ENCODE measurements at regions not wholly inside any gene's neighbourhood (a gene's known extent, or its start where the extent isn't known, plus 50 kb on each side); places are given as distances from the start of the nearest gene placed in this dataset.

DNA sequence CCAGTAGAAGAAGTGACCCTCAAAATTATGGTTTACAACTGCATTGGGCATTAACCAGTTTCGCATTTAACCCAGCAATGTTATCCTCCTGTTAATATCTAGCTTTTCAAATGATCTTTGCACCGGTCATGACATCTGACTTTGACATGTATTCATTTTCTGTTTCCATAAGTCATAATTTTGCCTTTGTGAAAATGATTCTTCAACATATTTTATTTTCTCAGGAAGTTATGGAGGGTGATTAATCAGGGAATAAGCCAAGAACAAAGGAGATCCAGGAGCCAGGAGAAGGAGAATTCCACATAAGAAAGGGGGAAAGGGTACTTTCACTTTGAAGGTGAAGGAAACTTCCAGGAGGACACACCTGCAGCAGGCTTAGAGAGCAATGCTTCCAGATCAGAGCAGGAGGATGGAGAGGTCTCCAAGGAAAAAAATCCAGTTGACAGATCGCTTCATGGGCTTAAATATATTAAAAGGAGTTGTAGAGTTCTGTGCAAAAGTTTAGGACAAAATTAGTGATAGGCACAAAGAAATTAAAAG lies 92.1 kb upstream of the FAM3C start:
- no peak for DNase-seq

DNA sequence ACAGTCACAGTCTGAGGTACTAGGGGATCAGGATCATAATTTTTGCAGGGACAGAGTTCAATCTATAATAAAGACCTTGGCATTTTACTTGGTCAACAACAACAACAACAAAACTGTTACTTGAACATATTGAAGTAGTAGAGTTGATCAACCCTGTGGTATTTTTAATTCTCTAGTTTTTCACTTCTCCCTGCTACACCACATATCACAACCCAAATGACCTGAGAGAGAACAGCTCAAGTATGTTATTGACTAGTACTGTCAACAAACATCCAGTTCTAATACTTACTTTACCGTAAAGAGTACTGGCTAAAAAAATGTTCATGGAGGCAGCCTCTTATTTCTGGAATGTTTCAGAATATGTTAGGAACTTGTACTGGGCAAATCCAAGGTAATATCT lies 90.5 kb upstream of the FAM3C start:
- no peak for DNase-seq

DNA sequence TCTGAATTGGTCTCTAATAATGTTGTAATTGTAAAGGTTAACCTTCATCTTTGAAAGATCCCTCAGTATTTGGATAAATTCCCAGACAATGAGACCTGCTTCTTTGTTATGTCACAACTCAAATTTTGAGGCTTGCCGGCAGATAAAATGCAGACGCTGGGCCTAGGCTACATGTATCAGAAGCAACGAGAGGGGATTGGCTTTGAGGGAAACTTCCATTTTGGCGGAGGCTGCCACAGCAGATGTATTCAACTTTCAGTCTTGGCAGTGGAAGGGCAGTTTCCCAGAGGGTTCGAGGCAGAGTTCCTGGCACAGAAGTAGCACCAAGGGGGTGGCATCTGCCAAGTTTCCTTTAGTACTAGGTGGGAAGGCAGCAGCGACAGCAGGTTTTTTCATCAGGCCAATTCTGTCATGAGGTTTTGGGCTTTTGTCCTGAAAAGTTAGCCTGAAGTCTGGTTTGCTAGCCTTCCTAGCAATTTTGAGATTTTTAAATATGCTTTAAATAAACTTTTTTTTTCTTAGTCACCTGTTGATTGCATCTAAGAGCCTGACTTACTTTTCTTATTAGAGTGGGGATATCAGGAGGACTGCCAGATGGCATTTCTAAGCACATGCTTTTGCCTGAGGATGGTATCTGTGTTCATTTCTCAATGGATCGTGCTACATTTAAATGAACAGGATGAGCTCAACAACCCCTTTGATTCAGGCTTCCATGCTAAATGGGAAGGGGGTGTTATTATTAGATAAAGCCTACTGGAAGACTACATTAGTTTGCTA lies 89.5 kb upstream of the FAM3C start:
- no peak for DNase-seq

DNA sequence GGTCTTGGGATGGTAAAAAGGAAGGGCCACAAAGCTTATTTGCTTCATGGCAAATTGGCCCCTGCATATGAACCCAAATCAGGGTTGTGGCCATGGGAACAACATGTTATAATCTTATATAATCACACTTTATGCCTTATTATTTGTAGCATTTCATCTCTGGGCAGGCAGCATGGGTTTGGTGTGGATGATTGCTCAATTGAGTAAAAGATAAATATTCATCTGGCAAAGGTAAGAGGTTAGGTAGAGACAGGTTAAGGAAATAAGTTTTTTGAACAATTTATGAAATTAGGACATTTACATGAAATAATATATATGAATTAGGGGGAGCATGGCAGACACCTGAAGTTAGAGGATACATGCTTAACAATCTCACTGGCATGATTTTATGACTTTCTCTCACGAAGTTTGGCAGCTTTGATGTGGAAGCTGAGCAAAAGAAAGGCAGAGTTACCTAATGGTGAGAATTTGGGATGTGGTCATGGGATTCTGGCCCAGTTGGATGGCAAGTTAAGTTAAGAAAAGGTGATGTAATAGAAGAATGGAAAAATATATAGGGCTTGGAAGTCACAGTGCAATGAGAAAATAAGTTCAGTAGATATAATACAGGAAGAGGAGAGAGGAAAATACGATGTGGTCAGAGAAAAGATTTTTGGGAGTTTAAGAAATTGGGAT lies 88.1 kb upstream of the FAM3C start:
- no peak for DNase-seq

DNA sequence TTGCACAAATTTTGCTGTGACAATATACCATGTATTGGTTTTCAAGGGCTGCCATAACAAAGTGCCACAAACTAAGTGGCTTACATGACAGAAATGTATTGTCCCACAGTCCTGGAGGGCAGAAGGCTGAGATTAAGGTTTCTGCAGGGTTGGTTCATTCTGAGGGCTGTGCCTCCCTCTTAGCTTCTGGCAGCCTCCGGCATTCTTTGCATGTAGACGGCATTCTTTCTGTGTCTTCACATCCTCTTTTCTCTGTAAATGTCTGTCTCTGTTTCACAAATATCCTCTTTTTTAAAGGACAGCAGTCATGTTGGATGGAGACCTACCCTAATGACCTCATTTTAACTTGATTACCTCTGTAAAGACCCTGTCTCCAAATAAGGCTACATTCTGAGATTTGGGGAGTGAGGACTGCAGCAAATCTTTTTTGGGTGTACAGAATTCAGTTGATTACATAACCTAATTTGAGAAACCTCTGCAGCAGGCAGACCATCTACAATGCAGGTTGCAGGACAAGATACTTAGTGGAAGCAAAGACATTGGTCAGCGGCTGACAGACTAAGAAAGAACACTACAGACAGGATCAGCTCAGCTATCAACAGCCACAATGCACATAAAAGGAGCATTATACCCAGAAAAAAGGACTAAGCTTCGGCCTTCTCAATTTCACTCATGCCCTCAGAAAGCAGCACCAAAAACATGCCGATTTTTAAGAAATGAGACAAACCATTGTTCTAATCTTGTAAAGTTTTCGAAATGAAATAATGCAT lies 84.6 kb upstream of the FAM3C start:
- DNase-seq: no peak

DNA sequence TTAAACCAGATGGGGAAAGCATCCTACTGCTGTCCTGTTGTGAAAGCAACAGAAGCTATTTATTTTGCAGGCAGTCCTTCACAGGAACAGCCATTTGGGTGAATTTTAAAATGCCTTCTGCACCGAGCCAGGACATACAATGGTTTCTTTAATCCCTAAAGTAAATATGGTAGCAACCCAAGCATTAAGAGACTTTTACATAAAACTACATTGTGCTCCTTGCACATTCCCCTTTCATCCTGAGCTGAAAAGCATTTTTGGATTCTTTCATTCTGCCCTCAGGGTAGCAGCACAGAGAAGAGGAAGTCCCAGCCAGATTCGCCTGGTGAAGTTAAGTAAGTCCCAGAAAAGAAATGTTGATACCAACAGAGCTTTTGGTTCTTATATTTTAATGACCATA lies 84.0 kb upstream of the FAM3C start:
- DNase-seq: no peak

DNA sequence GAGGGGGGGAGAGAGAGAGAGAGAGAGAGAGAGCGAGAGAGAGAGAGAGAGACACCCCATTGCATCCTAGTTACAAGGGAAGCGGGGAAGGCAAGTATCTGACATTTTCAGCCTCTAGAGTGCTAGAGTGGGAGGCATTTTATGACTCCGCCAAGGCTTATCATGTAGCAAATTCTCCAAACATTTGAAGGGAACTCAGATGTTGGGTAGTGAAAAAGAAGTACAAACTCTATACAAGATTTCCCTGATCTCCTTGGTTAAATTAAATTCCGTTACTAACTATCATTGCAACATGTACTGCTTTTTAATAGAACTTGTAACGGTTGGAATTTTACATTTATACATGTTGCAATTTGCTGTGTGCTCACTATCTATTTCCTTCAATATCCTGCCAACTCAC lies 83.4 kb upstream of the FAM3C start:
- DNase-seq: no peak

DNA sequence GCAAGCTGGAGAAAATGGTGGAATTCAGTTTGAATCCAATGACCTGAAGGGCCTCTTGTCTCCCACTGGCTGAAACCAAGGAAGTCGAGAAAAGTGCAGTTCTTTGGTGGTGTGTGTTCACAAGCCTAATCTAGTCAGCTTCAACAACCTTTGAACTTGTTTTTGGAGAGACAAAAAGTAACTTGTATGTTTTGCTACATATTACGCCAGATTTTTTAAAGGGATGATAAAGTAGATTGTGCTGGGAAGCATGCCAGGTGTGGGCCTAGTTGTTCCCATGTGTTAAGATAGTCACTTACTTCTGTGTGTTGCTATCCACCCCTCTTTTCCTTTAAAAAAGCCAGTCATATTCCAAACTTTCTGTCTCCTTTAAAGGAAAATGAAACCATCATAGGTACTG lies 79.7 kb upstream of the FAM3C start:
- no peak for DNase-seq

DNA sequence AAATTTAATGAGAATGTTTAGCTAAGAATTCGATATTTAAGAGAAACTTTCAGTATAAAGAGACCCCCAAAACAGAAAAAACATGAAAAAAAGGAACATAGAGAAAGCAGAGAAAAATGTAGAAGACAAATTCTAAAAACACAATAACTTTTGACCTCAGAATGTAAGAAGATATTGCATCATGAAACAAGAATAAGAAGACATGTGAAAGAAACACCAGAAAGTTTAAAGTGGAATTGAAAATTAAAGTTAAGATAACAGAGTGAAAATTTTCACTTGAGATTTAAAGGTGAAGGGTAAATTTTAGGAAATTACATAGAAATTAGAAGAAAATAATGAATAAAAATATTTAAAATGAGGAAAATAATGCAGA lies 78.2 kb upstream of the FAM3C start:
- no peak for DNase-seq

DNA sequence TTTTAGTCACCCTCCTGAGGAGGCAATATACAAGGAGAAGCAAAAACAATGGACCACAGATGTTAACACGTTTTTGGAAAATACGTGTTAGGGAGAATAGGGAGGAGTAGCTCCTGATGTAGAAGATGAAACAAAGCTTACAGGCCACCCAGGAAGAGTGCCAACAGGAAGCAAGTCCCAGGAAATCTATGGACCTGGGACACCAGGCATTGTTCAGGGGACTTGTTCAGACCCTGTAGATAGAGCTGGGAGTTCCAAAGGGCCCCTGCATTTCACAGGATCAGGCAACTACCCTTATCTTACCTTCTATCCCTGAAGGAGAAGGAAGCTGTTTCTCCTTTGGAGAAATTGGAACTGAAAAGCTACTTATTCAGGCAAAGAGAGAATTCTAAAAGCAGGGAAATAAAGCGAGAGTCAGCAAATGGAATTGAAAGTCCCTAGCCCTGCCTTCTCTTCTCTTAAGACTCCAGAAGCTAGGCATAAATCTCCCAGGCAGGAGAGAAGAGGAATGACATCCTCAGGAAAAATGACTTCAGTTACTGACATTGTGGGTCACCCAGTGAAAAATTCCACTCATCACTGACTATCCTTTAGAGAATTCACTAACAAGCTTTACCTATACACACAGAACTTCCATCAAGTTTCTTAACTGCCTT lies 77.7 kb upstream of the FAM3C start:
- DNase-seq: no peak

DNA sequence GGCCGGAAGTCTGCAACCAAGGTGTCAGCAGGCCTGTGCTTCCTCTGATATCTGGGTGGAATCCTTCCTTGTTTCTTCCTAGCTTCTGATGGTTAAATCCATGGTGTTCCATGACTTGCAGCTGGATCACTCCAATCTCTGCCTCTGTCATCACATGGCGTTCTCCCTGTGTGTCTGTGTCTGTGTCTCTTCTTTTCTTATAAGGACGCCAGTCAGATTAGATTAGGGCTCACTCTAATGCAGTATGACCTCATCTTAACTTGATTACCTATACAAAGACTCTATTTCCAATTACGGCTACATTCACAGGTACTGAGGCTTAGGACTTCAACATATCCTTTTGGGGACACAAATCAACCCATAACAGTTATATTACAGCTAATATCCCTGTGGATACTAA lies 70.3 kb upstream of the FAM3C start:
- DNase-seq: no peak

DNA sequence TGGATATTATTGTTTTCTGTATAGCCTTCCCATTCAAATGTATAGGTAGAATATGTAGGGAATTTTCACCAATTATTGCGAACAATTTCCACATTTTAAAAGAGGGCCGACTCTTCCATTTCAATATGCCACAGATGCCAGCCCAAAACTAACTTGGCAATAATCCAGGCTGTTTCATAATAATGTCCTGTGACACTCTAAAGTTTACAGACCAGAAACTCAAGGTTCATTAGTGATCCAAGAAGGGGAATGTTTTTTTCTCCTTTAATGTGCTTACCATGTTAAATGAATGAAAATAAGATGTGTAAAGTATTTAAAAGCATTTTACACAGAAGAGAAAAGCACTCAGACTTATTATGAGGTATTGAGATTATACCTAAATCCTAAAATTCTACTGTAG lies 63.0 kb upstream of the FAM3C start:
- no peak for DNase-seq

DNA sequence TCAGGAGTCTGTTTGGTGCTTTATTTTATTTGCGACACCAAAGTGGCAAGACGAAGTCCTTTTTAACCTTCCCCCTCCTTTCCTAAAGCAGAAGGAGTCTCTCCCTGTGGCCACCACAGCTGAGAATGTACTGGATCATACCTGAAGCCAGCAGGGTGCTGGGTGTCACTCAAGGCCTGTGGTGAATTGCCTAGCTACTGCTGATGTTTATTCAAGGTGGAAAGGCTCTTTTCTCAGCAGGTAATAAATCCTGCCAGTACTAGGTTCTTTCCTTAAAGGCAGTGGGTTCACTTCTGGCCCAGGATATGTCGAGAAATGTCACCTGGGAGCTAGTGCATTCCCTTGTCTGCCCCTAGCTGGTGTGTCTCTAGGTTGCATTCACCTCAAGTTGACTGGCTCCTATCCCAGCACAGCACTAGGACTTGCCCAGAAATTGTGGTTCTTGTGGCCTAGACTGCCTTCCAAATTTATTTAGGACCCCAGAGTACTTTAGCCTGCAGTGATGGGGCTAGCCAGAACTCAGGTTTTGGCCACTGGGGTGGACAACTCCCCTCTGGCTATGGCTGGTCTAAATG lies 60.8 kb upstream of the FAM3C start:
- no peak for DNase-seq

DNA sequence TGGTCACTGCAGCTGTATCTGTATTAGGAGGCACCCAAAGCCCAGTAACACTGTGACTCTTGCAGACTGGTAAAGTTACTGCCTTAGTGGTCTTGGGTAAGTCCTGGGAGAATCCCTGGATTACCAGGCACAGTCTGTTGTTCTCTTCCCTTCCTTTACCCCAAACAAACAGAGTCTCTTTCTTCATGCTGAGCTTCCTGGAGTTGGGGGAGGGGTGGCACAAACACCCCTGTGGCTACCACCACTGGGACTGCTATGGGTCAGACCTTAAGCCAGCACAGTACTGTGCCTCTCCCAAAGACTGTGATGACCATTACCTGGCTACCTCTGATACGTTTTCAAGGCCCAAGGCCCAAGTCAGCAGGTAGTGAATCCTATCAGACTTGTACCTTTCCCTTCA lies 59.9 kb upstream of the FAM3C start:
- no peak for DNase-seq

DNA sequence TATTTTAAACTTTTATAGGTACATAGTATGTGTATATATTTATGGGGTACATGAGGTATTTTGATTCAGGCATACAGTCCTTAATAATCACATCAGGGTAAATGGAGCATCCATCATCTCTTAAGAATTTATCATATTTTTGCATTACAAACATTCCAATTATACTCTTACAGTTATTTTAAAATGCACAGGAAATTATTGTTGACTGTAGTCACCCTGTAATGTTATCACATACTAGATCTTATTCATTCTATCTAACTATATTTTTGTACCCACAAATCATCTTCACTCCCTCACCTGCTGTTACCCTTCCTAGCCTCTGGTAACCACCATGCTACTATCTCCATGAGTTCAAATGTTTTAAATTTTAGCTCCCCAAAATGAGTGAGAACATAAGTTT lies 56.3 kb upstream of the FAM3C start:
- no peak for DNase-seq

DNA sequence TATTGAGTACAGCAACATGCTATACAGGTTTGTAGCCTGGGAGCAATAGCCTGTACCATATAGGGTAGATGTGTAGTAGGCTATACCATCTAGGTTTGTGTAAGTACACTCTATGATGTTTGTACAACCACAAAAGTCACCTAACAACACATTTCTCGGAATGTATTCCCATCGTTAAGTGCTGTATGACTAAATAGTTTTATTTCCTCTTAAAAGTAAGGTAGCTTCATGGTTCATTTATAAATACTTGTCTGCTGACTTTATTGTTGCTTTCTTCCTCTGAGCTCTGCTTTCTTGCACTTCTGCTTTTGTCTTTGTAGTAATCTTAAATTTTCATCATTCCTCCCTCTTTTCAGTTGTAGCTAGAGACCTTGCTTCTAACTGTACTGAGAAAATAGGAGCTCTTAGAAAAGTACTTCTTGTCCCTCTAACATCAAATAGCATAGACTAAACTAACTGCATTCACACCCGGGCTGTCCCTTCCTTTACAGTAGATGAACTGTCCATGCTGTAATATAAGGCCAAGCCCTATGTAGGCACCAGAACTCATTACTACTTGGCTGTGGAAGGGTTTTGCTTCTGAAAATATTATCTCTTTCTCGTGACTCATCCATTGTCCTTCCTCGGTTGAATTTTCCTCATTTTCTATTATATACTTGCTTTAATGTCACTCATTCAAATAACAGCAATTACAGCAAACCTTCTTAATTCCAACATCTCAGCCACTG lies 55.4 kb upstream of the FAM3C start:
- DNase-seq: no peak

DNA sequence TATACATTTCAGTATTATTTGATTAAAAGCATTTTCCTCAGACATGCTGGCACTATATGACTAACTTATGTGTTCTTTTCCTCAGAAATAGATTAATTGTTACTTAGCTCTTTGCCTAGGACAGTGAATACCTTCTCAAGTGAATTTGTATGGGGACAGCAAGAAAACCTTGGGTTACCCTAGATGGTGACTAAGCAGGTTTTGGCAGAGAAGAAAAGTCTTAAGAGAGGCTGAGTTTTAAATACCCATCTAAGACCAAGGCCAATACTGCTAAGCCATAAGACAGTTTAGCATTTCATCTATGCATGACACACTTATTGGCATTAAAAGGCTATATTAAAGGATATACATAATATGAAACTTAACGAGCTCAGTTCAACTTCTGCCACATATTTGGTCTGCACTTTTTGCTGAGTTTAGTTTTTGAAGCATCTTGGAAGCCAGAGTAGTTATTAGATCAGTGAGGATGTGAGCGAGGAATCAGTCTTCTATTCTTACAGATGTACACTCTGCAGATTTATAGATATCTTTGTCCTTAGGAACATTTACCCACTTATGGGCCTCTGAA lies 54.6 kb upstream of the FAM3C start:
- no peak for DNase-seq

DNA sequence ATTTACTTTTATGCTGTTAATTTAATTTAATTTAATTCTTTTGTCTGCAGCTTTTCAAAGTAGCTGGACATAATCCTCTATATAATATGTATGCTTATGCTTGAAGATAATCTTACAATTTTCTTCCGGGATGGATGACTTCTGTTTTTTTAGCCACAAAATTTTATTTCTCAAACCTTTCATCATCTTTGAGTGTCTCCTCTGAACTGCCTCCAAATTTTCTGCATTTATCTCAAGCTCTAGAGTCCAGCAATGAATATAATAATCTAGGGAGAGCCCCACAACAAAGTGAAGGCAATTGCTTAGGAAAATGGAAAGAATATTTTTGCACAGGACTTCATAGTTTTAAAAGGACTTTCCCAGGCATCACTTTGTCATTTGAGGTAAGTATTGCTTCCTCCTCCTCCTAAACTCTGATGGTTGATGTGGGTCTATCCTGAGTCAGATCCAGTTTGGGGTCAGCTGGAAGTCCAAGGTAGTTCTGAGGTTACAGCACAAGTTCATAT lies 53.7 kb upstream of the FAM3C start:
- no peak for DNase-seq

DNA sequence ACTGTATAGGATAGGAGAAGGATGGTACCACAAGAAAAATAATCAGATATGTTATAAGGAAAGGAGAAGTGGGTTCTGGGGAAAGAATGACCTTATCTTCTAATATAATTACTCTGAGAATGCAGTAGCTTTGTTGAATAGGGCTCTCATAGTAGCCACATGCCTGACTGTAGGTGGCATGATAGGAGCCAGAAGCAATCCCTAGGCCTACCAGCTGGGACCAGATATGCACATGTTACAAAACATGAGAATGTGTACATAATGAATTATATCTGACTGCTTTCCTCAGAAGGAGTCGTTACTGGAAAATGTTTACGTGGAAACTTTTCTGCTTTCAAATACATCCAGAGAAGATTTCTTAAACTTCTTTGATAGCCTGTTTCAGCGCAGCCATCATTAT lies 53.2 kb upstream of the FAM3C start:
- DNase-seq: no peak

DNA sequence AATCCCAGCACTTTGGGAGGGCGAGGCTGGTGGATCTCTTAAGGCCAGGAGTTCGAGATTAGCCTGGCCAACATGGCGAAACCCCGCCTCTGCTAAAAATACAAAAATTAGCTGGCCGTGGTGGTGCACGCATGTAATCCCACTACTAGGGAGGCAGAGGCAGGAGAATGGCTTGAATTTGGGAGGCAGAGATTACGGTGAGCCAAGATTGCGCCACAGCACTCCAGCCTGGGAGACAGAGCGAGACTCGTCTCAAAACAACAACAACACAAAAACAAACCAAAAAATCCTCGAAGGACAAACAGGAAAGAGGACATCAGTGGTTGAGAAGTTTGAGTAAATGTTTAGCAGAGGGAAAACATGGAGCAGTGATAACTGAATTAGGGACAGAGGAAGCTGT lies 52.3 kb upstream of the FAM3C start:
- no peak for DNase-seq

DNA sequence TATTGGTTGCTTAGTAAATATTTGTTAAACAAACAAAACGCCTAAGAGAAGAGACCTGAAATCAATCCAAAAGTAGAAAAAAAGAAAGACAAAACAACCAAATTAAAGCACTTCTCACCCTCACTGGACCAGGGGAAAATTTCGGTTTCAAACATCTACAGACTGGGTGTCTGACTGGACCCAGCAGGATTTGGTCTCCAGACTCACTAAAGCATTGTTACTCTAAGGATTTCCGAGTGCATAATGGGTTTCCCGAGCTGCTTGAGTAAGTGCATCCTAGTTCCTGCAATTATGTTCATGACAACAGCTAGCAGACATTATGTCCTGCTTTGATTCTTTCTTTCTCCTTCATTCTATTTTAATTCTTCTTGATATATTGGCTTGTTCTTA lies 51.8 kb upstream of the FAM3C start:
- DNase-seq: no peak

Measured in GOT3 (cell line).